ENCODE measurements at regions not wholly inside any gene's neighbourhood (a gene's known extent, or its start where the extent isn't known, plus 50 kb on each side); places are given as distances from the start of the nearest gene placed in this dataset.

DNA sequence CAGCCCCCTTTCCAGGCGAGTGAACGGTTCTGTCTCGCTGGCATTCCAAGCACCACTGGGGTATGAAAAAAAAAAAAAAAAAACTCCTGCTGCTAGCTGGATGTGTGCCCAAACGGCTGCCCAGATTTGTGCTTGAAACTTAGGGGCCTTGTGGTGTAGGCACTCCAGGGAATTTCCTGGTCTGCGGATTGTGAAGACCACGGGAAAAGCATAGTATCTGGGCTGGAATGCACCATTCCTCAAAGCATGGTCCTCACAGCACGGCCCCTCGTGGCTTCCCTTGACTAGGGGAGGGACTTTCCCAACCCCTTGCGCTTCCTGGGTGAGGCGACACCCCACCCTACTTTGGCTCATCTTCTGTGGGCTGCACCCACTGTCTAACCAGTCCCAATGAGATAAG is 516.8 kb upstream of the FAM241A start:
- TF ChIP-seq EZH2 (IDR thresholded peaks at IDR 0.05; ENCODE audit: borderline replicate concordance, control insufficient read depth, low read depth, low read length) (no peak), ZNF274 (IDR thresholded peaks at IDR 0.05; ENCODE audit: insufficient read depth, insufficient read length) (no peak), EED (IDR thresholded peaks at IDR 0.05; ENCODE audit: low read depth) (no peak), POLR2A (IDR thresholded peaks at IDR 0.05; ENCODE audit: low read depth, low read length) (no peak), HDAC6 (IDR thresholded peaks at IDR 0.05; ENCODE audit: unreplicated experiment) (no peak), NBN (IDR thresholded peaks at IDR 0.05) (no peak), FOXM1 (IDR thresholded peaks at IDR 0.05; ENCODE audit: low read depth, low read length) (no peak)
- TF ChIP-seq, protein P1, sequence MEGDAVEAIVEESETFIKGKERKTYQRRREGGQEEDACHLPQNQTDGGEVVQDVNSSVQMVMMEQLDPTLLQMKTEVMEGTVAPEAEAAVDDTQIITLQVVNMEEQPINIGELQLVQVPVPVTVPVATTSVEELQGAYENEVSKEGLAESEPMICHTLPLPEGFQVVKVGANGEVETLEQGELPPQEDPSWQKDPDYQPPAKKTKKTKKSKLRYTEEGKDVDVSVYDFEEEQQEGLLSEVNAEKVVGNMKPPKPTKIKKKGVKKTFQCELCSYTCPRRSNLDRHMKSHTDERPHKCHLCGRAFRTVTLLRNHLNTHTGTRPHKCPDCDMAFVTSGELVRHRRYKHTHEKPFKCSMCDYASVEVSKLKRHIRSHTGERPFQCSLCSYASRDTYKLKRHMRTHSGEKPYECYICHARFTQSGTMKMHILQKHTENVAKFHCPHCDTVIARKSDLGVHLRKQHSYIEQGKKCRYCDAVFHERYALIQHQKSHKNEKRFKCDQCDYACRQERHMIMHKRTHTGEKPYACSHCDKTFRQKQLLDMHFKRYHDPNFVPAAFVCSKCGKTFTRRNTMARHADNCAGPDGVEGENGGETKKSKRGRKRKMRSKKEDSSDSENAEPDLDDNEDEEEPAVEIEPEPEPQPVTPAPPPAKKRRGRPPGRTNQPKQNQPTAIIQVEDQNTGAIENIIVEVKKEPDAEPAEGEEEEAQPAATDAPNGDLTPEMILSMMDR (IDR thresholded peaks at IDR 0.05 in 2 of 3, conservative IDR thresholded peaks at IDR 0.05 in 1 of 3; ENCODE audit: control insufficient read depth in 2 of 3, extremely low read depth in 1 of 3, insufficient read depth in 1 of 3, low read depth in 3 of 3, low read length in 3 of 3), result no peak
- TF ChIP-seq, protein P2, sequence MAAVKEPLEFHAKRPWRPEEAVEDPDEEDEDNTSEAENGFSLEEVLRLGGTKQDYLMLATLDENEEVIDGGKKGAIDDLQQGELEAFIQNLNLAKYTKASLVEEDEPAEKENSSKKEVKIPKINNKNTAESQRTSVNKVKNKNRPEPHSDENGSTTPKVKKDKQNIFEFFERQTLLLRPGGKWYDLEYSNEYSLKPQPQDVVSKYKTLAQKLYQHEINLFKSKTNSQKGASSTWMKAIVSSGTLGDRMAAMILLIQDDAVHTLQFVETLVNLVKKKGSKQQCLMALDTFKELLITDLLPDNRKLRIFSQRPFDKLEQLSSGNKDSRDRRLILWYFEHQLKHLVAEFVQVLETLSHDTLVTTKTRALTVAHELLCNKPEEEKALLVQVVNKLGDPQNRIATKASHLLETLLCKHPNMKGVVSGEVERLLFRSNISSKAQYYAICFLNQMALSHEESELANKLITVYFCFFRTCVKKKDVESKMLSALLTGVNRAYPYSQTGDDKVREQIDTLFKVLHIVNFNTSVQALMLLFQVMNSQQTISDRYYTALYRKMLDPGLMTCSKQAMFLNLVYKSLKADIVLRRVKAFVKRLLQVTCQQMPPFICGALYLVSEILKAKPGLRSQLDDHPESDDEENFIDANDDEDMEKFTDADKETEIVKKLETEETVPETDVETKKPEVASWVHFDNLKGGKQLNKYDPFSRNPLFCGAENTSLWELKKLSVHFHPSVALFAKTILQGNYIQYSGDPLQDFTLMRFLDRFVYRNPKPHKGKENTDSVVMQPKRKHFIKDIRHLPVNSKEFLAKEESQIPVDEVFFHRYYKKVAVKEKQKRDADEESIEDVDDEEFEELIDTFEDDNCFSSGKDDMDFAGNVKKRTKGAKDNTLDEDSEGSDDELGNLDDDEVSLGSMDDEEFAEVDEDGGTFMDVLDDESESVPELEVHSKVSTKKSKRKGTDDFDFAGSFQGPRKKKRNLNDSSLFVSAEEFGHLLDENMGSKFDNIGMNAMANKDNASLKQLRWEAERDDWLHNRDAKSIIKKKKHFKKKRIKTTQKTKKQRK (IDR thresholded peaks at IDR 0.05; ENCODE audit: low read depth, low read length), result no peak
- TF ChIP-seq, protein P3, sequence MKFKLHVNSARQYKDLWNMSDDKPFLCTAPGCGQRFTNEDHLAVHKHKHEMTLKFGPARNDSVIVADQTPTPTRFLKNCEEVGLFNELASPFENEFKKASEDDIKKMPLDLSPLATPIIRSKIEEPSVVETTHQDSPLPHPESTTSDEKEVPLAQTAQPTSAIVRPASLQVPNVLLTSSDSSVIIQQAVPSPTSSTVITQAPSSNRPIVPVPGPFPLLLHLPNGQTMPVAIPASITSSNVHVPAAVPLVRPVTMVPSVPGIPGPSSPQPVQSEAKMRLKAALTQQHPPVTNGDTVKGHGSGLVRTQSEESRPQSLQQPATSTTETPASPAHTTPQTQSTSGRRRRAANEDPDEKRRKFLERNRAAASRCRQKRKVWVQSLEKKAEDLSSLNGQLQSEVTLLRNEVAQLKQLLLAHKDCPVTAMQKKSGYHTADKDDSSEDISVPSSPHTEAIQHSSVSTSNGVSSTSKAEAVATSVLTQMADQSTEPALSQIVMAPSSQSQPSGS (IDR thresholded peaks at IDR 0.05; ENCODE audit: low read length), result no peak
